ENCODE measurements at regions not wholly inside any gene's neighbourhood (a gene's known extent, or its start where the extent isn't known, plus 50 kb on each side); places are given as distances from the start of the nearest gene placed in this dataset.

DNA sequence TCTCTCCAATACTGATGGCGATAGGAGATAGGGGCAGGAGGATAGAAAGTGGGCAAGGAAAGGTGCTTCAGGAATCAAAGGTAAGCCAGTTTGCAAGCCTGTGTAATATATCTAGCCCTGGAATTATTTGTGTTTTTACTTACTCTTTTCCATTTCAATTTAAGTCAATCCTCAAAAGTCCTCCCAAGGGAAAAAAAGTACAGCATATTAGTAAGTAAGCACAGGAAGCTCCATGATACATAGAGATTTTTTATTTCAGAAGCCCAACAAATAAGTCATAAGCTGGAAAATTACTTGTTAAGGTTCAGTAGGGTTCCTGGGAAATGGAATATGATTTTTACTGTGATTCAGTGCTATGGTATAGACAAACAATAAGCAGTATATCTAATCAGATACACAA lies 337.7 kb upstream of the DUSP10 start:
- no peak for TF ChIP-seq RAD21 (conservative IDR thresholded peaks at IDR 0.05)
- no peak for TF ChIP-seq TAF1 (IDR thresholded peaks at IDR 0.05; ENCODE audit: low read depth)

Measured in neural cell (in vitro differentiated cells).